Right lung (tissue), 2 donors: ENCODE measurements at regions not wholly inside any gene's neighbourhood (a gene's known extent, or its start where the extent isn't known, plus 50 kb on each side); places are given as distances from the start of the nearest gene placed in this dataset.
A peak's percentile ranks its signal among the peaks of the same experiment; 100 is the strongest.
"Not testable (repeated sequence)": the region's sequence is repeated elsewhere in the genome, so short reads cannot be mapped to it uniquely, and the experiment has no call there.

ENCODE experiments used
- DNase-seq, 2 donors: peaks; one replicate each; pipeline ENCODE4 v3.0.0-alpha.2; 2013

GRCh38 chr2:13682540-13683272 is 949.8 kb upstream of the LRATD1 start:
- no peak for DNase-seq

- DNase-seq, result no peak
Observed at GRCh38 chr2:13686262-13686661, 946.3 kb upstream of the LRATD1 start.

GRCh38 chr2:13694673-13695072 is 937.8 kb upstream of the LRATD1 start:
- no peak for DNase-seq

- no peak for DNase-seq
Observed at GRCh38 chr2:13696601-13697000, 935.9 kb upstream of the LRATD1 start.

- DNase-seq, result no peak
Observed at GRCh38 chr2:13698847-13699246, 933.7 kb upstream of the LRATD1 start.

- not testable (repeated sequence) for DNase-seq
Observed at GRCh38 chr2:13699939-13700338, 932.6 kb upstream of the LRATD1 start.

- no peak for DNase-seq
Observed at GRCh38 chr2:13711154-13711553, 921.4 kb upstream of the LRATD1 start.

- no peak for DNase-seq
Observed at GRCh38 chr2:13714466-13714865, 918.1 kb upstream of the LRATD1 start.

- DNase-seq, result no peak
Observed at GRCh38 chr2:13725945-13726344, 906.6 kb upstream of the LRATD1 start.

GRCh38 chr2:13745330-13745729 is 887.2 kb upstream of the LRATD1 start:
- no peak for DNase-seq

GRCh38 chr2:13751955-13752354 is 880.6 kb upstream of the LRATD1 start:
- no peak for DNase-seq

GRCh38 chr2:13758412-13758811 is 874.1 kb upstream of the LRATD1 start:
- DNase-seq, result peak in 1 of 2 donors; percentile 2

- DNase-seq, result no peak
Observed at GRCh38 chr2:13768274-13768673, 864.2 kb upstream of the LRATD1 start.

GRCh38 chr2:13770279-13770678 is 862.2 kb upstream of the LRATD1 start:
- DNase-seq, result no peak

- no peak for DNase-seq
Observed at GRCh38 chr2:13779996-13780395, 852.5 kb upstream of the LRATD1 start.

- no peak for DNase-seq
Observed at GRCh38 chr2:13791019-13791547, 841.4 kb upstream of the LRATD1 start.

- DNase-seq, result no peak
Observed at GRCh38 chr2:13806539-13806938, 826.0 kb upstream of the LRATD1 start.

- no peak for DNase-seq
Observed at GRCh38 chr2:13813236-13813635, 819.3 kb upstream of the LRATD1 start.

GRCh38 chr2:13818002-13818401 is 814.5 kb upstream of the LRATD1 start:
- no peak for DNase-seq

- DNase-seq, result no peak
Observed at GRCh38 chr2:13819896-13820295, 812.6 kb upstream of the LRATD1 start.

- DNase-seq, result no peak
Observed at GRCh38 chr2:13821255-13821880, 811.1 kb upstream of the LRATD1 start.

- no peak for DNase-seq
Observed at GRCh38 chr2:13822365-13822764, 810.2 kb upstream of the LRATD1 start.

- DNase-seq, result no peak
Observed at GRCh38 chr2:13826314-13826853, 806.1 kb upstream of the LRATD1 start.
